Kidney glomerular epithelial cell (primary cell): ENCODE measurements at regions not wholly inside any gene's neighbourhood (a gene's known extent, or its start where the extent isn't known, plus 50 kb on each side); places are given as distances from the start of the nearest gene placed in this dataset.
A peak's percentile ranks its signal among the peaks of the same experiment; 100 is the strongest.

Experiments used
- DNase-seq: peaks from one replicate; lab custom pipeline; 2025; lab: John Stamatoyannopoulos, UW

- no peak for DNase-seq
Measured at GRCh38 chr5:54769746-54770145, 215.6 kb downstream of the ESM1 start.

DNA sequence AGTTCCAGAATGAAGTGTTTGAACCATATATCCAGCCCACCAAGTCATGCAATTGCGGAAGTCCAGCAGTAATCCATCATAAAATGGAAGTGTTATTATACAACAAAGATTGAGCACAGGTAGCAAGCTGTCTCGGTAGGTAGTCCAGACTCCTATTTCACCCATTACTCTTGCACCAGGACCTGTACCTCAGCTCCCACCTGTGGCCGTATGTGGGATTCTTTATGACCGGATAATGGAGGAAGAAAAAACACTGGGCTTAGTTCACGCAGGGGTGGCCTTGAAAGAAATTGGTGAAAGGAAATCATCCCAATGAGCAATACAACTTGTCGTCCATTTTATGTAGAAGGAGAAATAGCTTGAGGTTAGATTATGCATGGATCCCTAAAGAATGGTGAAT is 216.3 kb downstream of the ESM1 start:
- no peak for DNase-seq

DNA sequence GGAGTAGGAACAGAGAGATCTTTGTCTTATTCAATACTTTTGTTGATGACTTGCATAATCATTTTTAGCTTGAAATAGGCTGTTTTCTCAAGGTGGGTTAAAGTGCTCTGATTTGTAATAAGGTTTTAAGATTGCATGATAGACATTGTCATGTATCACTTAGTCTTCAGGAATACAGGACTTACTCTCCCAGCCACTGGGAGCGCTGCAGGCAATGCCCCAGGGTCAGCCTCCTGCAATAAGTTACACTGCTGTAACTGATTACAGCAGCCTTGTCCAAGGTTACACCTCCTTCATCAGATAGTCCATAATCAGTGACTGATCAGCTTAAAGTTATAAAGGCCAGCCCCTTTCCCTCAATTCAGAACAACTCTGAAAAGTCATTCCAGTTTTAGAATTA is 218.6 kb downstream of the ESM1 start:
- no peak for DNase-seq

- DNase-seq: no peak
Measured at GRCh38 chr5:54765165-54766028, 220.0 kb downstream of the ESM1 start.

- no peak for DNase-seq
Measured at GRCh38 chr5:54764102-54765090, 221.0 kb downstream of the ESM1 start.

DNA sequence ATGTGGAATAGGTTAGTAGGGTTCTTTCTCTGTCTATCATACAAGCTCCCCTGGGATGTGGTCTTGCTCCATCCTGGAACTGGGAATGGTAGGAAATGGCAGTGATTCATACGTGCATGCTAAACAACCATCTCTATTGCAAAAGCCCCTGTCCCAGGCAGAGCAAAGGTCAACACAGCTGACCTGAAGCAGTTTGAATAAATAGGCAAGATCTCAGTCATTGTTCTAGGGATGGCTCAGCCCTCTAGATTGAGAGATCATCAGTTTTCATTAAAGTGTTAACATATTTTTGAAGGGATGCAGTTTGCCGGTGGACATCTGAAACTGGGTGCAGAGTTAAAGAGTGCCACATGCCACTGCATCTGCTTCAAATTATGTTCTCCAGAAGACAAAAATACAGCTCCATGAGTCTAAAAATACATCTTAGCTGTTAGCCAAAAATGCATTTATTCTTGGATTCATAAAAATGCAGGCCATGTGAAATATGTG is 224.1 kb downstream of the ESM1 start:
- DNase-seq: no peak

- no peak for DNase-seq
Measured at GRCh38 chr5:54760182-54760935, 225.0 kb downstream of the ESM1 start.

- no peak for DNase-seq
Measured at GRCh38 chr5:54758038-54758437, 227.4 kb downstream of the ESM1 start.

DNA sequence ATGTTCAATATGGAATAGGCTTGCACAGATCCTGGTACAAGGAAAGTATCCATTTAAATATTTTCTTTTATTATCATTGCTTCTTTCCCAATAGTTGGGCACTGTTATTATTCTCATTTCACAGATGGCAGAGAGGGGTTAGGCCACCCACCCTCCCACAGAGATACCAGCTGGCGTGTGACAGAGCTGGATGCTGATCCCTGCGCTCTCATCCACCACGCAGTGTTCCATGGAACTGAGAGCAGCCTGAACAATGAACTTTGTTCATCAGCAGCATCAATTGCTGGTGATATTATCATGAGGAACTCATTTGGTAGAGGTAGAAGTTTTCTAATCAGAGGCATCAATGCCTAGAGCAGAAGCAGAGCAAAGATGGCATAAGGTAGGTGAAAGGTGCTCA is 227.9 kb downstream of the ESM1 start:
- DNase-seq: no peak

DNA sequence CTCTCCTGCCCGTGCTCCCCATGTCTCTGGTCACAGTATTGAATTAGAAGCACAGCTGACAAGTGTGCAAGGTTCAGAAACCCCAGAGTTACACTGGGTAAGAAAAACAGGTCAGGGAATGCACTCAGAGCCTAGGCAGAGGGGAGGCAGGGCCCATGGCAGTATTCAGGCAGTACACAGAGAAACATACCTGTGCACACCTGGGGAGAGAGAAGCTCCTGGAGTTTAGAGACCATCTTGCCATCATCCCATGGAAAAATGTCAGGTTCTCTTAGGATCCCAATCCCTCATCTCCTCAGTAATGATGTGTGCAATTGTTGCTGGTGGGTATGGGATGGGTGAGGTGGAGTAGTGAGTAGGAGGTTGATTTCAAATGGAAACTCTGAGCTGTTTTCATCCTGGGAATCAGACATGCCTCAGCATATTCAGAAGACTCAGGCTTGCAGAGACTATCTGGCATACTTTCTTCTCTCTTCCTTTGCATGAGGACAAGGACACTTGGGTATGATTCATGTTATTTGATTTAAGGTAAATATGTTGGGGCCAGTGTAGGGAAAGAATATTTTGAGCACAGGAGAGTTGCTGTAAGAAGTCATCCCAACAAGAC is 228.5 kb downstream of the ESM1 start:
- DNase-seq: no peak

DNA sequence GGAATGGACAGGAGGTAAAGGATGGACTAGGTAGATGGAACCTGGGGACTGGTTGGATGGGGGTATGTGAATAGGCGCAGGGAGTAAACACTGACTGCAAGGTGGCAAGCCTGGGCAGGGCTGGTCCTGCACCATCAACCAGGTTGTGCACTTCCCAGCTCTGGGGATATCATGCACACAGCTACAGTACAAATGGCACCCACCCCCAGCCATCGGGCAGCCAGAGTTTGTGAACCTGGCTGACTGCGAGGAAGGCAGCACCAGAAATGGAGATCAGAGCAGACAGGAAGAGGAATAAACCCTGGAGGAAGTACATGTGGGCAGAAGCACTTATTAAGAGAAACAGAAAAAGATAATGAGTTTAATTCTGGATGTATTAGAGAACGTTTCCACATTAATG is 229.1 kb downstream of the ESM1 start:
- no peak for DNase-seq

GRCh38 chr5:54754878-54755277 is 230.5 kb downstream of the ESM1 start:
- DNase-seq: no peak

DNA sequence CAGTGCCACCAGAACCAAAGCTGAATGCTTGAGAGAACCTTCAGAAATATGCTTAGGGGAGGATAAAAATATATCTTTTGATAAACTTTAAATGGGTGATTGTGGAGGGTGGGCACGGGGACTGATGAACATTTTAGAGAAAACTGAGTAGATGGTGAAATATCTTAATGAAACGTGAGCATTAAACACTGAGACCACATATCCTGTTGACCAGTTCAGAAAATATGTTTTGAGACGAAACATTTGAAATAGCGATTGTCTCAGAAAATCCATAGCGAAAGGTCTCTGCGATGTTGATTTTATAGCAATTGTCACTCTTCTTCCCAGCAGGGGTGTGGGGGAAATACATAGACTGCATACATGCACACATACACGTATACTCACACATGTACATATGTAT is 231.0 kb downstream of the ESM1 start:
- DNase-seq: no peak

DNA sequence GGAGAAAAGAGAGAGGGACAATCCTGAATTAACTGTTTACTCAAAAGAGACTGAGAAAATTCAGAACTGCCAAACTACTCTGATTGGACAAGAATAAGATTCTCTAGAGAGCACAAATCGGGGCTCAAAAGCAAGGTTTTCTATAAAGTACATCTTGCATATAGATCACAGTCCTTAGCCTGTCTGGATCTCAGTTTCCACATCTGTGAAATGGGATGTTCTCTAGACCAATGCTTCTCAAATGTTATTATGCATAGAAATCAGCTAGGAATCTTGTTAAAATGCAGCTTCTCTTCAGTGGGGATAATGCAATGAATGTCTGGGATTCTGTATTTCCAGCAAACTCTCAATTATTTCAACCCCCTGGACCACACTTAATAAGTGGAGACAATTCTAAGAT is 231.6 kb downstream of the ESM1 start:
- DNase-seq: no peak

DNA sequence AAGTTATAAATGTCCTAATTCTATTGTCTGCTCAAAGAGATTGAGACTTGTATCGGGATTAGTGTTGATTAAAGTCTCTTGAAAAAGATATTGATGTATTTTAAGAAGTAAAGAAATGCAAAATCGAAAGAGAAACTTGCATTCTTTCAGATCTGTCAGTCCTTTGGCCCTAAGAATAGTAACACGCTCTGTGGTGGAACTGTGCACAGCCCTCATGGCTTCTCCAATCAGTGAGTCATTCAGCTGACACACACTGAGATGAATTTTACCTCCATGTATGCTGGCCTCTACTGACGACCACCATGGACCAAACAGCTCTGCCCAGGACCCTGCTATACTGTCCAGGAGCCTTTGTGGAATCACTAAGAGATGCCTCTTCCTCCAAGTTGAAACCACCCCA is 232.4 kb downstream of the ESM1 start:
- no peak for DNase-seq

- DNase-seq: no peak
Measured at GRCh38 chr5:54748527-54748926, 231.0 kb downstream of the SNX18 start.

GRCh38 chr5:54746777-54747398 is 229.3 kb downstream of the SNX18 start:
- no peak for DNase-seq

DNA sequence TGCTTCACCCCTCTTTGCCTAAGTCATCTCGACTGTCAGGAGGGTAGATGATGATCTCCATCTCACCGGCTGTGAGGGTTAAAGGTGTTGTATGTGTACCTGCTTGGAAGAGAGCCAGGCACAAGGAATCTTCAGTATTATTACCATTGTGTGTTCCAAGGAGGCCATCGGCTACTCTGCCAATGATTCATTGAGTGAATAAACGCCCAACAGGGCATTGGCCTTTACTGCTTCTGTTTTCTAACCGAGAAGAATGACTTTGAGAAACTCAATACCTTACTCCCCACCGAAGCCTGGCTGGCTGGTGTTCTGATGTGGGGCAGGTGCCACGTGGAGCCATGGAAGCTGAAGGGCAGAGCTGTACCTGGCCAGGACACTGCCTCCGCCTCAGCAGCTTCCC is 228.8 kb downstream of the SNX18 start:
- no peak for DNase-seq

- DNase-seq: no peak
Measured at GRCh38 chr5:54745599-54745998, 228.0 kb downstream of the SNX18 start.

DNA sequence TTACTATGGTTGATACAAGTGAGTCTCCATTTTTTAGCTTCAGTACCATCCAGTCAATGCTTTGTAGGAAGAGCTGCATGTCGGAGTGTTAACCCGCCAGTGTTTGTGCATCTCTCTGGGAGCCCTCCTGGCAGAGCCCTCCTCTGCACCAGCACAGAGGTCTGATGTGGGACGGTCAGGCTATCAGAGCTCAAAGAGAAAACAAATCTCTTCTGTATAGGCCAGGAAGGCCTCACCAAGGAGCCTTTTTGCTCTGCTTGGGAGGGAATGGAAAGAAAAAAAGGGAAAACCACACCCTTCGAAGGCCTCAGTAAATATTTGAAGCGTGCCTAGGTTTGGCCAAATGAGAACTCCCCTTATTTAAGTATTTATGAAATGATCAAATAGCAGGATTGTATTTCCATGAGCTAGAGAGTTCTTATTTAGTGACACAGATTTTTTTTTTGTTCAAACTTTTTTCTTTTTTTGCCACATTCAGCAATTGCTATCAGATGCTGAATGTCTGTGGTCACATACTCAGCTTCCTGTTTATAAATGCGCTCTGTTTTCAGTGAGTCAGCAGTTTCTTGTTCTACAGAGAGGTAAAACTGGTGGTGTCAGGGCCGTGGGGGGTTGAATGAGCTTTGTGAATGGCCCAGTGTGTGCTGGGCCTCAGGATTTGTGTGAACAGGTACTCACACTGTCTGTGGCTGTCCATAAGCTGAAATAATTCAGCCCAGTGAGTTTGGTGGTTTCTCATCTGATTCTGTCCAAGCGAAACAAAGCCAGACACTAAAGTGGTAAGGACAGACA is 226.6 kb downstream of the SNX18 start:
- DNase-seq: peak; percentile 65
